GM13977 (cell line): ENCODE measurements at regions not wholly inside any gene's neighbourhood (a gene's known extent, or its start where the extent isn't known, plus 50 kb on each side); places are given as distances from the start of the nearest gene placed in this dataset.
A peak's percentile ranks its signal among the peaks of the same experiment; 100 is the strongest.

ENCODE experiments used
- DNase-seq: peaks from one replicate; pipeline ENCODE4 v3.0.0; 2012; ENCODE audit warnings: low spot score
- CTCF ChIP-seq: IDR thresholded peaks from 2 replicates; pipeline ENCODE4 v1.5.1; 2012; ENCODE audit warnings: mild to moderate bottlenecking, control low read depth; ENCODE audit not compliant: insufficient read depth; ENCODE audit errors: extremely low read depth, missing control alignments
- in situ Hi-C: fragments of 300-500 bp; cut with MboI; formaldehyde crosslinking; loops from one replicate; pipeline ENCODE4 v1.12.0; 2022; ENCODE audit warnings: low sequenced_read_pairs, low pct_unique_long_range_greater_than_20kb, mixed read lengths, inconsistent platforms; ENCODE audit not compliant: unreplicated experiment

- DNase-seq = no peak
- in situ Hi-C loops = no loop called here
- TF ChIP-seq CTCF = no peak
Observed at GRCh38 chr3:182612332-182612731, 181.0 kb upstream of the ATP11B start.

DNA sequence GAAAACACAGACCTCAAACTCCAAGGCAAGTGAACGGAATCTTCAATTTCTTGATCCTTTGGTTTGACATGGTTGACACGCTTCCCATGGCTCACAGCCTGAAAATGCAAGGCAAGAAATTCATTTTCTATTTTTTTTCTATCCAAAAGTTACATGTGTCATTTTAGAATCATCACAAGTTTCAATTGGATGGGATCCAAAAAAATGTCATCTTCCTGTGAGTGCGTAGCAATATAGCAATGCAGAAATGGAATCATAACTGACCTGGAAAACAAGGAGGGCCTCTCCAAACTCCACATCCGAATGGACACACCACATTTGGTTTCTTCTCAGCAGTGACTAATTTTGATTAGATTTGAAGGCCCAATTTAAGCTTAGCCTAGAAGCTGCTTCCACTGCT is 175.8 kb upstream of the ATP11B start:
- DNase-seq = no peak
- in situ Hi-C loops = no loop called here
- TF ChIP-seq CTCF = no peak

- in situ Hi-C loops = no loop called here
Observed at GRCh38 chr3:182618085-182618732, 175.1 kb upstream of the ATP11B start.

DNA sequence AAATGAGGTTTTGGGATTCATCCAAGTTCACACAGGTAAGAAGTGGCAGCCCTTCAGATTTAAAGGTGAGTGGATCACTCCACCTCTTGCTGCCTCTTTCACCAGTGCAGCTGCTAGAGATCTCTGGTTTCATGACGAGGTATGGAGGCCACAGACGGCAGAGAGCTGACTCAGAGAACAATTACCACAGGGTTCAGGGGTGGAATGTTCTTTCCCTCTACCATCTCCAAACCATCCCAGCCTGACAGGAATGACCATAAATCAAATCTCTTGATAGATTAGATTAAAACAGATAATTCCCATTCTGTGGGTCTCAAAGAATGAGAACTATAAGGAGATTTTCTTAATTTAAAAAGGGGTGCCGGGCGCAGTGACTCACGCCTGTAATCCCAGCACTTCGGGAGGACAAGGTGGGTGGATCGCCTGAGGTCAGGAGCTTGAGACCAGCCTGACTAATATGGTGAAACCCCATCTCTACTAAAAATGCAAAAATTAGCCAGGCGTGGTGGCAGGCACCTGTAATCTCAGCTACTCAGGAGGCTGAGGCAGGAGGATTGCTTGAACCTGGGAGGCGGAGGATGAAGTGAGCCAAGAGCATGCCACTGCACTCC is 174.2 kb upstream of the ATP11B start:
- in situ Hi-C loops = no loop called here
- no peak for DNase-seq
- TF ChIP-seq CTCF = no peak

More at GRCh38 chr3:182618085-182618732, 175.1 kb upstream of the ATP11B start:
- no peak for DNase-seq
- TF ChIP-seq CTCF = peak; percentile 61

DNA sequence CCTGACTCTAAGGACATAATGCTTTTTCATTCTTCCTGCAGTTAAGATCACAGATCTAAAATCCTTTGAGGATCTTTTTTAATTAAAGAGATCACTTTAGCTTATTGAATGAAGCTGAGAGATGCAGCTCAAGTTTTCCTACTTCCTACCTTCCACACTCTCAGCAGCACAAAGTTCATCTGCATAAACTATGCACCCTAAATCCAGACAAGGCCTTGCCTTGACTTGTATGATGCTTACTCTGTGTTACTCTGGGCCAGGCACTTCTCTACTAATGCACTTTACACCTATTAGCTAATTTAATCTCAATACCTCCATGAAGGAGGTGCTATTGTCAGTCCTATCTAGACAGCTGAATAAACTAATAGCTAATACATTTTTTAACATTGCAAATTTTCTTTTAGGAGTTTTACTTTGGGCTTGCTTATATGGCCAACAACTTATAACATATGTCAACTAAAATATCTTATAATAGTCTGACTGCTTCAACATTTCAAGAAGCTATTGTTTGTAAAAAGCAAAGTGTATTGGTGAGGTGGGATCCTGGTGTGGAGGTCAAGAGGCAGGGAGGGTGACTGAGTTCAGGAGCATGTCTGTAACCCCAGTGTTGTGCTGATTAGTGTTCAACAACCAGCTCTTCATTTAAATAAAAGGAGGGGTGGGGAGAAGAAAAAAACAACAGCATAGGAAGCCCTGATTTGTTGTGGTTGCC is 172.4 kb upstream of the ATP11B start:
- no peak for TF ChIP-seq CTCF
- in situ Hi-C loops = no loop called here
- no peak for DNase-seq

- in situ Hi-C loops = no loop called here
- peak; percentile 23 for TF ChIP-seq CTCF
- DNase-seq = no peak
Observed at GRCh38 chr3:182621435-182622240, 171.7 kb upstream of the ATP11B start.
